Iris pigment epithelial cell (primary cell): ENCODE measurements at regions not wholly inside any gene's neighbourhood (a gene's known extent, or its start where the extent isn't known, plus 50 kb on each side); places are given as distances from the start of the nearest gene placed in this dataset.
"Not testable (repeated sequence)": the region's sequence is repeated elsewhere in the genome, so short reads cannot be mapped to it uniquely, and the experiment has no call there.

ENCODE experiments used
- DNase-seq: peaks from one replicate; pipeline ENCODE4 v3.0.0-alpha.2; 2011; ENCODE audit warnings: low read depth

DNA sequence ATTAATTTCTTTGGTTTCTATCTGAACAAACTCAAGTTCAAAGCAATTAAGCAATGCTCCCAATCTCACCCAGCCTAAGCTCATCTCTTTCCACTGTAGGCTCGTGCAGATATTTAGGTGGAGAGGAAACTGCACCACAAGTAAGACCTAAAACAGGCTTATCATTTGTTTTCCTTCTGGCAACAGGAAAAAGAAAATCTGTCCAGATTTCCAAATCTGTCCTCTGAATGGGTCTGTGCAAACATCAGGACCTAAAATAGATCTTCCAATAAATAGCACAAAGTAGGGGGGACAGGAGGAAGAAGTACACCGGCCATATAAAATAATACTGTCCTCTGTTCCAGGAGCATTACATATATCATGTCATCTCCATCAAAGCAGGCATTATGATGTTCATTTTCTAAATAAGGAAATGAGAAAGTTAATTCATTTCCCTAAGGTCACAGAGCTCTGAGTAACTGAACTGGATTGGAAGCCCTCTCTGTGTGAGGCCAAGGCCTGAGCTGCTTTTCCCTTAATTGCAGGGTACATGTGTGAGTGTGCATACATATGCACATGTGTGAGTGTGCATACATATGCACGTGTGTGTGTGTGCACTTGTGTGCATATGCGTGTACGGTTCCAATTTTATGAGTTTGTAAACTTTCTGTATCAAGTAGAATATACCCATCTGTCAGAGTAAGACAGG, 92.8 kb upstream of the PARD3 start:
- no peak for DNase-seq

DNA sequence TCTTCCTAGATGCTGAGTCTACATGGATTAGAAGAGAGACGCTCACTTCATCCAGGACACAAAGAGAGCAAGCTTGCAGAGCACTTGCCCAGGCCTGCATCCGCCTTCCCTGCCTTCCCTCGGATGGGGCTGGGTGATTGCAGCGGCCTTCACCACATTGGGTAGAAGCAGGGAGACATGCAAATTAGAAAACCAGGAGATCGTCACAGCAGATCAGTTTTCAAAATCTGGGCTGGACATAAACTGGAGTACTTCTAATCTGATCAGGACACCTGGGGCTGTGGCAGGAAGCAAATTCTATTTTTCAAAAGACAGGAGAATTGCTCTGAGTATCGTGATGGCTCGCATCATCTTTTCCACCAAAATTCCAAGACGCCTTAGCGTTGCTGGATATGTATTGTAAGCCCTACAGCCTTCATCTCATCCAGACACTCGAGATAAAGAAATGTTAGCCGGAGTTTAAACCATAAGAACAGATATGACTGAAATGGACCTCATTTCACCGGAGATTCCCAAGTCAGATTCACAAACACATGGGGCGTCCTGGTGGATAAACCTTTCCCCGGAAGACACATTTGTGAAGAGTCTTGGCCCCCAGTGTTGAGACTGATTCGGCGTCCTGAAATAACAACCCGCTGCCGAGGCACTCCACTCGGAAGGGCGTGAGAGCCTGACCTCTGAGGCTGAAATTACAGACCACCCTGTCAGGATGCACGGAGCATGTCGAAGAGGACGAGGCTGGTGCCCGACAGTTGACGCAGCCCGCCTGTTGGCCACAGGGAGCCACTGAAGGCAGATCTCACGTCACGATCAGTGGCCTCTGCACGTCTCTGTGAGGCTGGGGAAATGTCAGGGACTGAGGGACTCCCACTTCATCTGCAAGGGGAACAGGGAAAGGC, 91.2 kb upstream of the PARD3 start:
- peak; percentile 85 for DNase-seq

DNA sequence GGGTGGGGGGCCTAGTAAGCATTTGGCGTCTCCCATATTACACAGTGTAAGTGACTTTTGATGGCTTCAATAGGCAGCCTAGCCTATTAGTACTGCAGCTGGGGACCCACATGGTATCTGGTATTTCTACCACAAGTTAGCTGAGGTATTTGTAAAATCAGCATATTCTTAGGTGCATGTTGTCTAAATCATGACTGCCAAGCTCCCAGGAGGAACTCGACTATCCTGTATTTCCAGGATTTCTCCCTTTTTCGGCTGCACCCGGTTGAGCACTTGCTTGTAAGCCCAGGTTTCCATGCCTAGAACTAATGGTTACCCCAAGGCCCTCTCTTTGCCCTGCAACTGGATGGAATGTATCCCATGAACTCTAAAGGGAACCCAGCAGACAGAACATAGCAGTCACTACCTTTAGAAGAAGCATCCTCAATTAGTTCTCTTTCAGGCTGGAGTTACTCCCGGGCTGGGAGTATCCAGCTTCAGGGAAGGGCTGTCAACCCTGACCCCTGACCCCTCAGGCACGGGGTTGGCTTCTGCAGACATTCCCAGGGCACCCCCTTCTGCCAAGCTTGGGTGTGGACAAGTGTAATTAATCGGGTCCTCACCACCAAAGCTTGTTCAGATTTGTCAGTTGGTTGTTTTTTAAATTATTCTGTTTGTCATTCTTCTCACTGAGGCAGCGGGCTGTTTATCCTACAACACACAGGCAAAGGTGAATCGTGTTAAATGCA, 90.3 kb upstream of the PARD3 start:
- DNase-seq: no peak

DNA sequence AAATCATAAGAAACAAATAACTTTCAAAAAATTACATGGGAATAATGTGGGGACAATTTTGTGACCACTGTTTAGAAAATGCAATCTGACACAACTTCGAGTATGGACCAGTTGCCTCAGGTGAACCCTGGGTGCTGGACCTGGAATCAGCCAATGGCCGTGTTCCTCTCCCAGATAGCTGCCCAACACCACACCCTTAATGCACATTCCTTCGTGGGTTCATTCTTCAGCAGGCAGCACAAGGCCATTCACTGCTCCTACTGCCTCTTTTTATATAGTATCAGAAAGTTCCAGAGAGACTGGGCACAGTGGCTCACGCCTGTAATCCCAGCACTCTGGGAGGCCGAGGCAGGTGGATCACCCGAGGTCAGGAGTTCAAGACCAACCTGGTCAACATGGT, 89.1 kb upstream of the PARD3 start:
- no peak for DNase-seq

DNA sequence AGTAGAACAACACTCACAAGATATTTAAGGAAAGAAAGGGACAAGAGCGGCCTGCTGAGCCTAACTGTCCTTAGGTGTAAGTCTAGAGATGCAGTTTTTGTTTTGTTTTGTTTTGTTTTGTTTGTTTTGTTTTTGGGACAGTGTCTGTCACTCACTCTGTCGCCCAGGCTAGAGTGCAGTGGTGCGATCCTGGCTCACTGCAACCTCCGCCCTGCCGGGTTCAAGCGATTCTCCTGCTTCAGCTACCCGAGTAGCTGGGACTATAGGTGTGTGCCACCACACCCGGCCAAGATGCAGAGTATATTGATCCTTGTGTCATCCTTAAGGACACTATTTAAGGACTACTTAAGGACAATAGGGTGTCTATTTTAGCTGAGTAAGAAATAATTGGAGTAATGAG, 84.1 kb upstream of the PARD3 start:
- no peak for DNase-seq

DNA sequence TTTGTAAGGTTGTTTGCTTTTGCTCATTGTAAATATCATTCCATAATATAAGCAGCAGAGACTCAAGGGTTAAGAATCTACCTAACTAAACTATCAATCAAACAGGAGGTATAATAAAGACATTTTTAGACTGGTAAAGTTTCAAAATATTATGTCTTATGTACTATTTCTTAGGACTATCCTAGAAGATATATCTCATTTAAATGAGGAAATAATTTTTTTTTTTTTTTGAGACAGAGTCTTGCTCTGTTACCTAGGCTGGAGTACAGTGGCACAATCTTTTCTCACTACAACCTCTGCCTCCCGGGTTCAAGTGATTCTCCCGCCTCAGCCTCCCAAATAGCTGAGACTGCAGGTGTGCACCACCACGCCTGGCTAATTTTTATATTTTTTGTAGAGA, 80.9 kb upstream of the PARD3 start:
- no peak for DNase-seq

DNA sequence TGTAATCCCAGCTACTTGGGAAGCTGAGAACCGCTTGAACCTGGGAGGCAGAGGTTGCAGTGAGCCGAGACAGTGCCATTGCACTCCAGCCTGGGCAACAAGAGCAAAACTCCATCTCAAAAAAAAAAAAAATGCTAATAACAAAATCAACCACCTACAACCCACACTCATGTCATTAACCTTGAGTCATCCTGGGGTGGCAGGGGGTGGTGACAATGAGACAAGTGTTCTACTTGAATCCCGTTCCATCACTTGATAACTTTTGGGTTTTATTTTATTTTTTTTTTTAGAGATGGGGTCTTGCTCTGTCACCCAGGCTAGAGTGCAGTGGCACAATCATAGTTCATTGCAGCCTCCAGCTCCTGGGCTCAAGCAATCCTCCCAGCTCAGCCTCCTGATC, 80.0 kb upstream of the PARD3 start:
- DNase-seq: not testable (repeated sequence)

DNA sequence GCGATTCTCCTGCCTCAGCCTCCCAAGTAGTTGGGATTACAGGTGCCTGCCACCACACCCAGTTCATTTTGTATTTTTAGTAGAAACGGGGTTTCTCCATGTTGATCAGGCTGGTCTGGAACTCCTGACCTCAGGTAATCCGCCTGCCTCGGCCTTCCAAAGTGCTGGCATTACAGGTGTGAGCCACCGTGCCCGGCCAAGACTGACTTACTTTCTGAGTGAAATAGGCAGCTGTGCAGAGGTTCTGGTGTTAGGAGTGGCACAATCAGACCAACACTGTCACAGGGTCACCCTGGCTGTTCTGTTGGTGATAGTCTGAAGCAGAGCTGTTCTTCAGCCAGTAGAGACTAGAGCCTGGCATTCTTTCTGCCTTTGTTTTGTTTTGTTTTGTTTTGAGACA, 77.4 kb upstream of the PARD3 start:
- not testable (repeated sequence) for DNase-seq

DNA sequence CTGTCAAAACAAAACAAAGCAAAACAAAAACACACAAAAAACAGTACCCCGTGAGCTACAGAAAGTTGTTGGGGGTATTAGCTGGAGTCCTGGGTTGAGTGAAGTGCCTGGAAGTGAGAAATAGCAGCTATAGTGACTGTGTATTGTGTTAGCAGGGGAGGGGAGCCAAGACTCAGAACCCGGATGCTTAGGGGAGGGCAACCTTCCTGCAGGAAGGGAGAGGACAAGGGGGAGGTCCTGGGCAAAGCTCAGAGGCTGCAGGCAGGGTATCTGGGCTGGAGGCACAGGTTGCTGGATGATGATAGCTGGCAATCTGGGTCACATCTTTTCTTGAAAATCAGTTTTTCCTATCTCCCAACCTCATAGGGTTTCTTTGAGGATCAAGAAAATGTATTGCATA, 75.8 kb upstream of the PARD3 start:
- no peak for DNase-seq

DNA sequence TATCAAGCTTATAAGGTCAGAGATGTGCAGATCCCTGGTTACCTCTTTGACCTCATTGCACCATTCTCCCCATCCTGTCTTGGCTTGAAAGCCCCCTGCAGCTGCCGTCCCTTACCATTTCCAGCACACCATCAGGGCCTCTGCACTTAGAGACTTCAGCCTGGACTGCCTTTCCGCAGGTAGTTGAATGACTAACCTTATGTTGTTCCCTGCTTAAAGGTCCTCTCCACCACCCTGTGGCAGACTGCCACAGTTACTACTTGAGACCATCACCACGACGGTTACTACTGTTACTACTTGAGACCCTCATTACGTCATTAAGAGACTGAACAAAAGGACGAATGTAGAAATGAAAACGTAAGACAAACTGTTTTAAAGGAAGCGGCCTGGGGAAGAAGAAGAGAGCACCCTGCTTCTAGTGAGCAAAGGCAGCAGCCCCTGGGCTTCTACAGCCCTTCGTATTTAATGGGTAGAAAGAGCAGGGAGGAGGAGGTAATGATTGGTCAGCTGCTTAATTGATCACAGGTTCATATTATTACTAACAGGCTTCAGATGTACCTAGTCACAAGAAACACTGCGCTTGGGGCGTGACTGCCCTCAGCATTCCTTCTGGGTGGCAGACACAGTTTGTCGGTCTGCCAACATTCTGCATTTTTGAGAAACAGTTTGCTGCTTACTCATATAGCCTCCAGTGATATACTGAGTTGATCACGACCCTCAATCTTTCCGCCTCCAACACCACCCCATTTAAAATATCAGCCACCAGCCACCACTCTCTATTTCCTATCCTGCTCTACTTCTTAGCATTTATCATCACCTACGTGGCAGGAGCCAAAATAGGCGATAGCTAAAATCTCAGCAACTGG, 74.1 kb upstream of the PARD3 start:
- DNase-seq: no peak

DNA sequence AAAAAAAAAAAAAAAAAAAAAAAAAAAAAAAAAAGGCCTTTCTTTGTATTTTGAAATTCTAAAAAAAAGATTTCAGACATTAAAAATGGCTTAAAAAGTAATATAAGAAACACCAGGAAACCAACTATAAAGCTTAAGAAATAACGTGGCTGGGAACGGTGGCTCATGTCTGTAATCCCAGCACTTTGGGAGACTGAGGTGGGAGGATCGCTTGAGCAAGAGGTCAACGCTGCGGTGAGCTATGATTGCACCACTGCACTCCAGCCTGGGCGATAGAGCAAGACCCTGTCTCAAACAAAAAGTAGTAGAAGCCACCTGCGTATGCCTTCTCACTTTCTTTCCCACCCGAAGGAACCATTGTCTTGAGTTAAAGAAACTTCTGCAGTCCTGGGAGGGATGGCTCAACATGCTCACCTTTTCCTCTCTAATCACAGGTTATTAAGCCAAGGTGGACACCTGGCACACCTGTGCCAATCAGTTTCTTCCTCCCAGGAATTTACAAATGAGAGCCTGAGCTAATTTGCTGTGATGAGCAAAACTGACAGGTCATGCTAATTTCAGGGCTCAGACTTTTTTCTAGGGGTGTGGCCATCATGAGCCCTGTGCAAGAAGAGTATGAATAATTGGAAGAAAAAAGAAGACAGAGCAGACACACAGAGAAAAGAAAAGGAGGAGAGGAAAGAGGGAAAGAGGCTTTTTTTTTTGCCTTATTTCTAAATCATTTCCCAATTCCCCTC, 72.0 kb upstream of the PARD3 start:
- no peak for DNase-seq

DNA sequence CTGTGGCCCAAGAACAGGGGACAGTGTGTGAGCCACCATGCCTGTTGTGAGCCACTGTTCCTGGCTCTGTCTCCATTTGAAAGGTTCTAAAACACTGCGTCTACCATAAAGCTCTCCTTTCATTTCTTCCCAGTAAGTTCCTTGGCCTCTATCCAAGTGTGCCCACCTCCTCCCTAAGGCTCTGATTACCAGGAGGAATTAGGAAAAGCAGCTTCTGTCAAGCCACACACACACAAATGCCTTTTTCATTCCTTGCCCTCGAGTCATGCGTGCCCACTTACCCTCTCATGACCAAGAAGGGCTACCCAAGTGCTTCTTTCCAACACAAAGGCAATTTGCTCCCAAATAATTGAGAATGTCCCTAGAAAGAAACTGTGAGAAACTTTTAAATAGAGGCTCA, 70.8 kb upstream of the PARD3 start:
- no peak for DNase-seq

DNA sequence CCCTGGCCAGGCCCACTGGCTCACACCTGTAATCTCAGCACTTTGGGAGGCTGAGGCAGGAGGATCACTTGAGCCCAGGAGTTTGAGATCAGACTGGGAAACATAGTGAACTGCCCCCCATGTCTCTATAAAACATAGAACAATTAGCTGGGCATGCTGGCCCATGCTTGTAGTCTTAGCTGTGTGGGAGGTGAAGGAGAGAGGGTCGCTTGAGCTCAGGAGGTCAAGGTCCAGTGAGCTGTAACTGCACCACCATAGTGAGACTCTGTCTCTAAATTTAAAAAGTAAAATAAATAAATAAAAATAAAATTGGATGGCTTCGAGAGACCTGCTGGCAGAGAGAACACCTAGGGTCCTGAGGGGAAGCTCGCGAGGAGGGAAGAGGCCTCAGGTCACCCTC, 69.9 kb upstream of the PARD3 start:
- no peak for DNase-seq

DNA sequence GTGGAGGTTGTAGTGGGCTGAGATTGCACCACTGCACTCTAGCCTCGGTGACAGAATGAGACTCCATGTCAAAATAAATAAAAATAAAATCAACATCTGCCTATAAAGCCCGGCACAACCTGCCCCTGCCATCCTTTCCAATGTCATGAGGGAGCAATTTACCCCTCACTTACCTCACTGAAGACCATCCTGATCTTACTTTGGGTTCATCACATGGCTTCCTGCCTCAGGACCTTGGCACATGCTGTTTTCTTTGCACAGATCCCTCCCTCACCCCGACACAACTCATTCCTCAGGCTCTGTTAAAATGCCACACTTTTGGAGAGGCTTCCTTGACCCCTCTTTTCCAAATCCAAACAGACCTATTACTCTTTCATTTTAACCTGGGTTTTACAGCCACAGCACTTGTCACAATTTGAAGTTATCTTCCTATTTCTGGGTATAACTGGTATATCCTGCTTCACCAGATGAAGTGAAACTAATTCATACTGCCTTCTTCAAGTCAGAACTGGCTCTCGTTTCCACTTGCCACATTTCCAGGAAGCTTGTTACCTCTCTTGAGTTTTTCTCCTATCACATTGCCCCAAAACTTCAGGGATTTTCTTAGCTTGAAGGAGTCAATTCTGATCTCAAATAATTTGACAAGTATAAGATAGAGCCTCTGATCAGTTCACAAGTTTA, 69.3 kb upstream of the PARD3 start:
- no peak for DNase-seq

DNA sequence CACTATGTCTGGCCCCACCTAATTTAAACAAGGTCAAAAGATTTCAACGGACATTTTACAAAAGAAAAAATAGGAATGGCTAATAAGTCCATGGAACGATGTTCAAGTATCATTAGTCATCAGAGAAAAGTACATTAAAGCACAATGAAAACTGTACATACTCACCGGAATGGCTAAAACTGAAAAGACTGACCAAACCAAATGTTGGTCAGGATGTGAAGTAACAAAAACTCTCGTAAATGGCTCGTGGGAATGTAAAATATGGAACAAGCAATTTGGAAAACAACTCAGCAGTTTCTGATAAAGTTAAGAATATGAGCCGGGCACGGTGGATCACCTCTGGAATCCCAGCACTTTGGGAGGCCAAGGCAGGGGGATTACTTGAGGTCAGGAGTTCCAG, 65.7 kb upstream of the PARD3 start:
- no peak for DNase-seq

DNA sequence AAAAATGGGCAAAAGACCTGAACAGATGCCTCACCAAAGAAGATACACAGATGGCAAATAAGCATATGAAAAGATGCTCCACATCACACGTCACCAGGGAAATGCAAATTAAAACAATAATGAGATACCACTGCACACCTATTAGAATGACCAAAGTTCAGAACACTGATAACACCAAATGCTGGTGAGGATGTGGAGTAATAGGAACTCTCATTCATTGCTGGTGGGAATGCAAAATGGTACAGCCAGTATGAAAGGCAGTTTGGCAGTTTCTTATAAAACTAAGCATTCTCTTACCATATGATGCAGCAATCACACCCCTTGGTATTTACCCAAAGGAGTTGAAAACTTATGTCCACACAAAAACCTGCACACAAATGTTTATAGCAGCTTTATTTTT, 63.6 kb upstream of the PARD3 start:
- not testable (repeated sequence) for DNase-seq

DNA sequence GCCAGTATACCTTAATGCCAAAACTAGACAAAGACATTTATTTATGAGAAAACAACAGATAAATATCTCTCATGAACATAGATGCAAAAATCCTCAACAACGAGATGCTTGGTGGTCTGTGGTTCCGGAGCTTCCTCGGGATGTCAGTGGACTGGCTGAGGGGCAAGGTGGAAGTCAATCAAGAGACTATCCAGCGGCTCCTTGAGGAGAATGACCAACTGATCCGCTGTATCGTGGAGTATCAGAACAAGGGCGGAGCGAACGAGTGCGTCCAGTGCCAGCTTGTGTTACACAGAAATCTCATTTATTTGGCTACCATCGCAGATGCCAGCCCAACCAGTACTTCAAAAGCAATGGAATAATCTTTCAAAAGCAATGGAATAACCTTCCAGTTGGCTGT, 60.0 kb upstream of the PARD3 start:
- no peak for DNase-seq

DNA sequence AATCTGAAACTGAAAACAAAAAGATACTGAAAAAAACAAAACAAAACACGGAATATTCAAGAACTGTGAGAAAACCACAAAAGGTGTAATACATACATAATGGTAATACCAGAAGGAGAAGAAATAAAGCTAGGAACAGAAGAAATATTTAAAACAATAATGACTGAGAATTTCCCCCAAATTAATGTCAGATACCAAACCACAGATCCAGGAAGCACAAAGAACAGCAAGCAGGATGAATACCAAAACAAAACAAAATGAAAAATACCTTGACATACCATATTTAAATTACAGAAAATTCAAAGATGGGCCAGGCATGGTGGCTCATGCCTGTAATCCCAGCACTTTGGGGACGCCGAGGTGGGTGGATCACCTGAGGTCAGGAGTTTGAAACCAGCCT, 57.7 kb upstream of the PARD3 start:
- DNase-seq: no peak

DNA sequence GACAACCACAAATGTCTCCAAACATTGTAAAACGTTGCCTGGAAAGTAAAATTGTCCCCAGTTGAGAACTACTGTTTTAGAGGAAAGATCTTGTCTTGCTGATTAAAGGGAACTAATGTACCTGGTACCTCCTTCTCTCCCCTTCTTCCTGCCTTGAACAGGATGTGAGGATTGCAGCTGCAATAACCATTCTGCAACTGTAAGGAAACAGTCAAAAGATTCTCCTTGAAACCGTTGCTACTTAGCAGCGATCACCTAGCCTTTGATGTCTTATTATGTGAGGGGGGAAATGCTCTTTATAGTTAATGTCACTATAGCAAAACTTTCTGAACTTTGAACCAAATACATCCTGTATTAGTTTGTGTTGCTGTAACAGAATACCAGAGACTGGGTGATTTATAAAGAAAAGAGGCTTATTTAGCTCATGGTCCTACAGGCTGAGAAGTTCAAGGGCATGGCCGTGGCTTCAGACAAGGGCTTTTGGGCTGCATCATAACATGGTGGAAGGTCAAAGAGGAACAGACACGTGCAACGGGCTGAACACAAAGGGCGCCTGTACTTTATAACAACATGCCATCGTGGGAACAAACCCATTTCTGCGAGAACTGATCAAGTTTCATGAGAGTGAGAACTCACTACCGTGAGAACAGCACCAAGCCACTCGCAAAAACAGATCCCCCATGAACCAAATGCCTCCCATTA, 54.2 kb upstream of the PARD3 start:
- DNase-seq: no peak

DNA sequence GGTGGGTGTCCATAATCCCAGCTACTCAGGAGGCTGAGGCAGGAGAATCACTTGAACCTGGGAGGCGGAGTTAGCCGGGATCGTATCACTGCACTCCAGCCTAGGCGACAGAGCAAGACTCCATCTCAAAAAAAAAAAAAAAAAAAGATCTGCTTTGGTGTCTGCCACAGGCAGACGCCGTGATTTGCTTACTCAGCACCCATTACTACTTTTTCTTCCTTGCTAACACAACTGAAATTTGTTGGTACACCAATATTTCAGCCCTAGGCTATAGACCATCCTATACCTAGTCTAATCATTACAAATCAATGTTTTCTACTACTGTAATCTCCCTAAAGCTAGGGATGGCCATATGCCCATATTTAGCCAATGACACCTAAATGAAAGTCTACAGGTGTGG, 53.5 kb upstream of the PARD3 start:
- DNase-seq: no peak
